Prostate gland (tissue), 2 donors: ENCODE measurements at regions not wholly inside any gene's neighbourhood (a gene's known extent, or its start where the extent isn't known, plus 50 kb on each side); places are given as distances from the start of the nearest gene placed in this dataset.

Source experiments
- DNase-seq: peaks from one replicate; pipeline ENCODE4 v3.0.0-alpha.2; 2019; ENCODE audit warnings: low spot score
- H3K27ac ChIP-seq, 2 donors: fragments of 200-600 bp; sonication (generic); 2 replicates each; pipeline ENCODE4 v1.5.1; 2017 to 2019
- H3K27me3 ChIP-seq: fragments of 200-600 bp; sonication (generic); replicated peaks from 2 replicates; pipeline ENCODE4 v1.5.1; 2019; ENCODE audit not compliant: insufficient read depth
- H3K36me3 ChIP-seq, 2 donors: fragments of 200-600 bp; sonication (generic); 1 replicate in 1 of 2; 2 replicates in 1 of 2; pipeline versions ENCODE4 v1.5.1 to v1.8.1; 2017 to 2019
- H3K4me1 ChIP-seq: fragments of 200-600 bp; sonication (generic); replicated peaks from 2 replicates; pipeline ENCODE4 v1.5.1; 2019
- H3K4me3 ChIP-seq, 2 donors: fragments of 200-600 bp; sonication (generic); 2 replicates each; pipeline ENCODE4 v1.5.1; 2017 to 2019
- H3K9me3 ChIP-seq: fragments of 200-600 bp; sonication (generic); 2 replicates; pipeline ENCODE4 v1.5.1; 2017
- POLR2A ChIP-seq: fragments of 450-650 bp; IDR thresholded peaks from one replicate; pipeline ENCODE4 v1.6.1; 2016; ENCODE audit warnings: antibody characterized with exemption, mild to moderate bottlenecking
- POLR2AphosphoS5 ChIP-seq: sonication (generic); formaldehyde crosslinking; IDR thresholded peaks from one replicate; pipeline ENCODE4 v1.6.1; 2017; ENCODE audit warnings: antibody characterized with exemption
- WGBS: methylation state at CpG from one replicate; pipeline ENCODE4 v1.1.5; 2018; 5-methylcytosine and 5-hydroxymethylcytosine counted together
- intact Hi-C: fragments of 100-400 bp; cut with DNase I; formaldehyde crosslinking; loops from one replicate; pipeline ENCODE4 v1.14.2; 2022
- TF ChIP-seq, protein P1 (sequence below), 4 experiments: fragments of 200-600 bp in 2 of 4; fragments of 450-650 bp in 2 of 4; sonication (generic) in 2 of 4; IDR thresholded peaks; 1 replicate in 3 of 4; 2 replicates in 1 of 4; pipeline ENCODE4 v1.5.1; 2016 to 2019; ENCODE audit warnings: antibody characterized with exemption in 4 of 4, mild to moderate bottlenecking in 2 of 4, moderate library complexity in 2 of 4

DNA sequence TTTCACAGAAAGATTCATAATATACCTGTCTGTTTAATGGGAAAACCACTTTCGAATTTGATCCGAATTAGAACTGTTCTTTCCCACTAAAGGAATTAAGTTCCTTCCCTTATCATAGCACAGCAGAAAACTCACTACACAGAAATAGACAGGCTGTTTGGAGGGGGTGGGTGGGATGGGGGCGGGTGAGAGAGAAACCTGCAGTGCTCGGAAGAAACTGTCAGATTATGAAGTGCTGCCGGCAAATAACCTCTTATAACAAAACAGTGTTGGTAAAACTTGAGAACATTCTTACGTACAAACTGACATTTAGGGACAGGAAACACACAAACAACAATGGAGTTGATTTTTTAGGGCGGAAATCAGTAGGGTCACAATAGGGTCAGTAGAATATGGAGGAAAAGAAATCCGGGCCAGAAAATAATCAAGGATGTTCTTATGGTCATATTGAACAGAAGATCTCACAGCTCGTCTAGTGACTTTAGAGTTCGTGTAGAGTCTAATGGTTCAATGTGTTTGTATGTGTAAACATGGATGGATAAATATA, 756.0 kb upstream of the LRATD1 start:
- H3K36me3 ChIP-seq = no peaks in the 10 kb centered on the region
- no peaks in the 10 kb centered on the region for H3K4me1 ChIP-seq
- WGBS = 71% methylated on average over 10 of the region's 10 CpGs
- no peak overlapping the region for H3K4me3 ChIP-seq
- no peaks in the 10 kb centered on the region for H3K9me3 ChIP-seq
- H3K27ac ChIP-seq = no peak overlapping the region
- intact Hi-C loops = no loop called here
- H3K27me3 ChIP-seq = no peaks in the 10 kb centered on the region
- DNase-seq = no peak
- TF ChIP-seq POLR2A (no peak), POLR2AphosphoS5 (no peak)
- TF ChIP-seq, protein P1, sequence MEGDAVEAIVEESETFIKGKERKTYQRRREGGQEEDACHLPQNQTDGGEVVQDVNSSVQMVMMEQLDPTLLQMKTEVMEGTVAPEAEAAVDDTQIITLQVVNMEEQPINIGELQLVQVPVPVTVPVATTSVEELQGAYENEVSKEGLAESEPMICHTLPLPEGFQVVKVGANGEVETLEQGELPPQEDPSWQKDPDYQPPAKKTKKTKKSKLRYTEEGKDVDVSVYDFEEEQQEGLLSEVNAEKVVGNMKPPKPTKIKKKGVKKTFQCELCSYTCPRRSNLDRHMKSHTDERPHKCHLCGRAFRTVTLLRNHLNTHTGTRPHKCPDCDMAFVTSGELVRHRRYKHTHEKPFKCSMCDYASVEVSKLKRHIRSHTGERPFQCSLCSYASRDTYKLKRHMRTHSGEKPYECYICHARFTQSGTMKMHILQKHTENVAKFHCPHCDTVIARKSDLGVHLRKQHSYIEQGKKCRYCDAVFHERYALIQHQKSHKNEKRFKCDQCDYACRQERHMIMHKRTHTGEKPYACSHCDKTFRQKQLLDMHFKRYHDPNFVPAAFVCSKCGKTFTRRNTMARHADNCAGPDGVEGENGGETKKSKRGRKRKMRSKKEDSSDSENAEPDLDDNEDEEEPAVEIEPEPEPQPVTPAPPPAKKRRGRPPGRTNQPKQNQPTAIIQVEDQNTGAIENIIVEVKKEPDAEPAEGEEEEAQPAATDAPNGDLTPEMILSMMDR (IDR thresholded peaks at IDR 0.05) = no peak

DNA sequence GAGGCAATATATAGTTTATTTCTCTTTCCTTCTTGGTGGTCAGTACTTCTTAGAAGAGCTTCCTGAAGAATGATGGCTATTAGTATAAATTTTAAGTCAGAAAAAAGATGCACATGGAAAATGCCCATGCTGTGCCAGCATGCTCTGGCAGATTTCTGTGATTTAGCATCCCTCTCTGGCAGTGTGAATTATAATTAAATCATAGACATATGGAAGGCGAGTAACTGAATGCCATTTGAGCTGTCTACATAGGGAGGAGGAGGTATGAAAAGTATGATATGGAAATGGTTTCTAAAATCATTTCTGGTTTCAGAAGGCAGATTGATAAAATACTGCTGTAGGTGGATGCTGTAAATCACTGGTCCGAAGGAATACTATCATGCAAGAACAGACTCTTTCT, 754.9 kb upstream of the LRATD1 start:
- no peak overlapping the region for H3K27ac ChIP-seq
- no peaks in the 10 kb centered on the region for H3K36me3 ChIP-seq
- no peaks in the 10 kb centered on the region for H3K9me3 ChIP-seq
- DNase-seq = no peak
- H3K27me3 ChIP-seq = no peaks in the 10 kb centered on the region
- 82% methylated on average over 2 of the region's 2 CpGs for WGBS
- no peak overlapping the region for H3K4me3 ChIP-seq
- no peaks in the 10 kb centered on the region for H3K4me1 ChIP-seq
- TF ChIP-seq, protein P1 (IDR thresholded peaks at IDR 0.05) = no peak
- no peak for TF ChIP-seq POLR2A
- no peak for TF ChIP-seq POLR2AphosphoS5
- intact Hi-C loops = no loop called here

DNA sequence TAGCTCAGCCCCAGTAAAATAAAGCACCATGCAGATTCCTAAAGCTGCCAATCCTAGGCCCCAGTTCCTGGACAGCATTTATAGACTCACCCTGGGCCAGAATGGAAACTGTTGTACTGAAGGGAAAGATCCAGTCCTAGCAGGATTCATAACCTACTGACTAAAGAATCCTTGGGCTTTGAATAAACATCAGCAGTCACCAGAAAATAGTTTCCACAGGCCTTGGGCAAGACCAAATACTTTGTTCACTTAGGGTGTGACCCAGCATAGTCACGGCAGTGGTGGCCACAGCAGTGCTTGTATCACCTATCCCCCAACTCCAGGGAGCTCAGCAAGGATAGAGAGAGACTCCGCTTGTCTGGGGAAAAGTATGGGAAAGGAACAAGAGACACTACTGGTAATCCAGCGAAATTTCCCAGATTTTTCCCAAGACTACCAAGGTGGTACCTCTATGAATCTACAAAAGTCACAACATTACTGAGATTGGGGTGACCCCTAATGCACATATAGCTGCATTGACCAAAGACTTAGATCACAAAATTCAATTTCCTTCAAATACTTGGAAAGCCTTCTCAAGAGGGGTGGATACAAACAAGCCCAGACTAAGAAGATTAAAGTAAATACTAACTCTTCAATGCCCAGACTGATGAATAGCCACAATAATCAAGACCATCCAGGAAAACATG, 748.1 kb upstream of the LRATD1 start:
- Histone ChIP-seq H3K27me3 (no peaks in the 10 kb centered on the region), H3K4me1 (no peaks in the 10 kb centered on the region), H3K4me3 (no peak overlapping the region), H3K36me3 (no peaks in the 10 kb centered on the region), H3K9me3 (no peaks in the 10 kb centered on the region), H3K27ac (no peak overlapping the region)
- 91% methylated on average over 3 of the region's 3 CpGs for WGBS
- intact Hi-C loops = no loop called here
- TF ChIP-seq POLR2A = no peak
- TF ChIP-seq, protein P1 (IDR thresholded peaks at IDR 0.05) = no peak
- no peak for DNase-seq

DNA sequence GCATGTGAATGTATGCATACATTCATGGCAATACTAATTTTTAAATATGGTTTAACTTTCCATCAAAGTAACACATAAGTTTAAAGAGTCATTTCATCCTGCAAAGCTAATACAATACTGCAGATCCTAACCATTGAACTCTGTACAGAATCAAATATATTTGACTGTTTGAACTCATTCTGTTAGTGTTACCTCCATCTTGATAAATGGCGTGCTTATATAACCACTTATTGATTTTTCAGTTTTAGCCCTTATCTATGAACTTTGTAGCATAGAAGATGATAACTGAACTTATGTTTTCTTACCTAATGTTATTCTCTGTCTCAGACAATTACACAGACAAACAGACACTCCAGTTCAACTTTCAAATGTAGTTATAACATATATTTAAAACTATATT, 731.0 kb upstream of the LRATD1 start:
- intact Hi-C loops = no loop called here
- WGBS = 93% methylated on average over 1 of the region's 1 CpG
- Histone ChIP-seq H3K4me3 (no peak overlapping the region), H3K27me3 (no peaks in the 10 kb centered on the region), H3K4me1 (no peaks in the 10 kb centered on the region), H3K27ac (no peak overlapping the region), H3K36me3 (no peaks in the 10 kb centered on the region), H3K9me3 (no peaks in the 10 kb centered on the region)
- TF ChIP-seq POLR2AphosphoS5 (no peak), POLR2A (no peak)
- TF ChIP-seq, protein P1 (IDR thresholded peaks at IDR 0.05) = no peak
- DNase-seq = no peak

DNA sequence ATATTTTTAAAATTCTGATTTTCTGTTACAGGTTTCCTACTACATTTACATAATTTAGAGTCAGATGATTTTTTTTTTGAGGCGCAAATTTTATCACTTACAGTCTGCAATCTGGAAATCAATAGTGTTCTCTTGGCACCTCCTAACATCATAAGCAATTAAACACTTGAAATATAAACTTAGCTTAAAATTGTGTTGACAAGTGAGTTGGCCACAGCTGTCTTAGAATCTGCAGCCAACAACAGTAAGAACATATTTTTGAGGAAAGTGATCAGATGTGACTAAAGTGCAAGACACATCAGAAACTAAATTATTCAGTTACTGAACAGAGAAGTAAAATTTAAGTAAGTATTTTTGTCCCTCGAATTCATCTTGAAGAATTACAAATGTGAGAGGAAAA, 726.7 kb upstream of the LRATD1 start:
- no peak overlapping the region for H3K27ac ChIP-seq
- H3K36me3 ChIP-seq = no peaks in the 10 kb centered on the region
- no peaks in the 10 kb centered on the region for H3K27me3 ChIP-seq
- H3K4me3 ChIP-seq = no peak overlapping the region
- intact Hi-C loops = no loop called here
- TF ChIP-seq POLR2AphosphoS5 (no peak), POLR2A (no peak)
- TF ChIP-seq, protein P1 (IDR thresholded peaks at IDR 0.05) = no peak
- WGBS = 81% methylated on average over 2 of the region's 2 CpGs
- no peaks in the 10 kb centered on the region for H3K9me3 ChIP-seq
- H3K4me1 ChIP-seq = no peaks in the 10 kb centered on the region
- DNase-seq = no peak
